SHP77 treated with DMSO at 0.1 percent for 48 hours (cell line): ENCODE measurements at regions not wholly inside any gene's neighbourhood (a gene's known extent, or its start where the extent isn't known, plus 50 kb on each side); places are given as distances from the start of the nearest gene placed in this dataset.
A peak's percentile ranks its signal among the peaks of the same experiment; 100 is the strongest.

Source experiments
- DNase-seq: peaks from one replicate; lab custom pipeline; 2025; lab: John Stamatoyannopoulos, UW

DNA sequence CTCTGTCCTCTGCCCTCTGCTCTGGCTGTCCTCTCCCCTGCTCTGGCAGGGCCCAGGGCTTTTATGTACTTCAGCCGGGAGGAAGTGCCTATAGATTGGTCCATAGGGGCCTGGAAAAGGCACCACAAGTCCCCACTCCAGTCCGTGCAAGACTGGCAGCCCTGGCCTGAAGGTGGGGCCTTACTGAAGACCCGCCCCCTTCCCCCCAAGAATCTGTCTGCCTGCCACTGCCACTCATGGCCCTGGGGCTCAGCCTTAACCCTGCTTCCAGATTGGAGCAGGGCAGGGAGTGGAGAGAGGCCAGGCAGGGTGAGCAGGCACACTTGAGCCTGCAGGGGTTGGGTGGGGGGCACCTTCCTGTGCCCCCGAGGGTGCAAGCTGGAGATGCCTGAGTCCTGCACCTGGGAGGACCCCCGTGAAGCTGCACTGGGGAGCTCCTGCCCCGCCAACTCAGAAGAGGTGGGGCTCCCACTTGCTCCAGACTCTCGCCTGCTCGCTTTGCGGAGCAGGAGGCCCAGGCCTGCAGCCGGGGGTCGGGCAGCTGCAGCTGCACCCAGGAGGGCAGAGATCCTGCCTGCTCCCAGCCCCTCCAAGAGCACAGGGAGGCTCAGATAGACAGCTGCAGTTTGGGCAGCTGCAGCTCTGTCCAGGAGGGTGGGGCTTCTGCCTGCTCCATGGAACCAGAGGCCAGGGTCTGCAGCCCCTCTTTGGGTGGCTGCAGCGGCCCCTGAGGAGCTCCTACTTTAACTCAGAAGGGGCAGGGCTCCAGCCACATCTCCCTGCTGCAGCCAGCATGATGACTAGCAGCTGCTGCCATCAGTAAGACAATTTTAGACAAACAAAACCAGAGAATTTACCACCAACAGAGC, 51.0 kb upstream of the SC5D start:
- peak; percentile 33 for DNase-seq
